ENCODE measurements at regions not wholly inside any gene's neighbourhood (a gene's known extent, or its start where the extent isn't known, plus 50 kb on each side); places are given as distances from the start of the nearest gene placed in this dataset.

- POLR2A ChIA-PET (ENCODE audit: low non-redundant PET): no interaction called here
- intact Hi-C loops (cut with micrococcal nuclease; ENCODE audit: unreplicated experiment): no loop called here
- H3K4me3 ChIP-seq (ENCODE audit: low read depth, low read length, poor library complexity, severe bottlenecking): no peak overlapping the region
These were observed 382.6 kb upstream of the CDH20 start for GRCh38 chr18:60950634-60951033.

GRCh38 chr18:60951091-60951490 is 382.1 kb upstream of the CDH20 start:
- BruUV-seq (replicated peaks): no TSS peak
- ChIA-PET CTCF (no interaction called here), POLR2A (ENCODE audit: low non-redundant PET) (no interaction called here)
- Histone ChIP-seq H3K4me3 (ENCODE audit: low read depth, low read length, poor library complexity, severe bottlenecking) (no peak overlapping the region), H3K4me1 (ENCODE audit: insufficient read depth, low read length, poor library complexity, severe bottlenecking) (no peaks in the 10 kb centered on the region), H3K27ac (ENCODE audit: low read depth, low read length, poor library complexity, severe bottlenecking) (no peak overlapping the region), H3K27me3 (replicated peaks; ENCODE audit: insufficient read depth, low read depth, low read length, poor library complexity) (no peaks in the 10 kb centered on the region), H3K9me3 (ENCODE audit: low read depth, low read length, poor library complexity, severe bottlenecking) (no peaks in the 10 kb centered on the region), H3K36me3 (ENCODE audit: insufficient read depth, low read length, poor library complexity, severe bottlenecking) (no peaks in the 10 kb centered on the region)
- TF ChIP-seq EZH2 (IDR thresholded peaks at IDR 0.05; ENCODE audit: borderline replicate concordance, low read depth, low read length, poor library complexity, severe bottlenecking): no peak
- TF ChIP-seq, protein P1, sequence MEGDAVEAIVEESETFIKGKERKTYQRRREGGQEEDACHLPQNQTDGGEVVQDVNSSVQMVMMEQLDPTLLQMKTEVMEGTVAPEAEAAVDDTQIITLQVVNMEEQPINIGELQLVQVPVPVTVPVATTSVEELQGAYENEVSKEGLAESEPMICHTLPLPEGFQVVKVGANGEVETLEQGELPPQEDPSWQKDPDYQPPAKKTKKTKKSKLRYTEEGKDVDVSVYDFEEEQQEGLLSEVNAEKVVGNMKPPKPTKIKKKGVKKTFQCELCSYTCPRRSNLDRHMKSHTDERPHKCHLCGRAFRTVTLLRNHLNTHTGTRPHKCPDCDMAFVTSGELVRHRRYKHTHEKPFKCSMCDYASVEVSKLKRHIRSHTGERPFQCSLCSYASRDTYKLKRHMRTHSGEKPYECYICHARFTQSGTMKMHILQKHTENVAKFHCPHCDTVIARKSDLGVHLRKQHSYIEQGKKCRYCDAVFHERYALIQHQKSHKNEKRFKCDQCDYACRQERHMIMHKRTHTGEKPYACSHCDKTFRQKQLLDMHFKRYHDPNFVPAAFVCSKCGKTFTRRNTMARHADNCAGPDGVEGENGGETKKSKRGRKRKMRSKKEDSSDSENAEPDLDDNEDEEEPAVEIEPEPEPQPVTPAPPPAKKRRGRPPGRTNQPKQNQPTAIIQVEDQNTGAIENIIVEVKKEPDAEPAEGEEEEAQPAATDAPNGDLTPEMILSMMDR (conservative IDR thresholded peaks at IDR 0.05; ENCODE audit: low read depth, low read length): no peak
- intact Hi-C loops (cut with micrococcal nuclease; ENCODE audit: unreplicated experiment): no loop called here
- no peak for DNase-seq (ENCODE audit: low spot score)

More at GRCh38 chr18:60950634-60951033, 382.6 kb upstream of the CDH20 start:
- no peaks in the 10 kb centered on the region for H3K27me3 ChIP-seq (replicated peaks; ENCODE audit: insufficient read depth, low read depth, low read length, poor library complexity)
- no peaks in the 10 kb centered on the region for H3K4me1 ChIP-seq (ENCODE audit: insufficient read depth, low read length, poor library complexity, severe bottlenecking)
- H3K36me3 ChIP-seq (ENCODE audit: insufficient read depth, low read length, poor library complexity, severe bottlenecking): no peaks in the 10 kb centered on the region
- H3K27ac ChIP-seq (ENCODE audit: low read depth, low read length, poor library complexity, severe bottlenecking): no peak overlapping the region
- no TSS peak for BruUV-seq (replicated peaks)
- H3K9me3 ChIP-seq (ENCODE audit: low read depth, low read length, poor library complexity, severe bottlenecking): no peaks in the 10 kb centered on the region
- no peak for TF ChIP-seq EZH2 (IDR thresholded peaks at IDR 0.05; ENCODE audit: borderline replicate concordance, low read depth, low read length, poor library complexity, severe bottlenecking)
- TF ChIP-seq, protein P1 (conservative IDR thresholded peaks at IDR 0.05; ENCODE audit: low read depth, low read length): no peak
- no peak for DNase-seq (ENCODE audit: low spot score)
- CTCF ChIA-PET: no interaction called here

DNA sequence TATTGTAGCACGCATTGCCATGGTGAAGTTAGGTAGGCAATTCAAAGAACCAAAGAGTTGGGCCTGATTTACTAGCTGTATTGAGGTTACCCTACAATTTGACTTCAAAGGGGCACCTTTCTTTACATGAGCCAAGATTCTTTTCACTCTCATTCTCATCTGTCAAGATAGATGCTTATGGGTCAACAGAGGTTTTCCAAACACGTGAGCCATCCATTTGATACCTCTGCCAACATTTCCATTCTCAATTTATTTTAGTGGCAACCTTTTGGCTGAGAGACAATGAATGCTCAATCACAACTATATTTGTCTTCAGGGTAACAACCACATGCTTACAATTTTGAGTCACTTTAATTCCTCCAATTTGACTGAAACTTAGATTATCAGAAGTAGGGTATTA is 370.6 kb upstream of the CDH20 start:
- POLR2A ChIA-PET (ENCODE audit: low non-redundant PET): no interaction called here
- H3K27ac ChIP-seq (ENCODE audit: low read depth, low read length, poor library complexity, severe bottlenecking): no peak overlapping the region
- BruUV-seq (replicated peaks): no TSS peak
- no peak for DNase-seq (ENCODE audit: low spot score)
- intact Hi-C loops (cut with micrococcal nuclease; ENCODE audit: unreplicated experiment): no loop called here
- TF ChIP-seq EZH2 (IDR thresholded peaks at IDR 0.05; ENCODE audit: borderline replicate concordance, low read depth, low read length, poor library complexity, severe bottlenecking): no peak
- TF ChIP-seq, protein P1 (conservative IDR thresholded peaks at IDR 0.05; ENCODE audit: low read depth, low read length): no peak
- CTCF ChIA-PET: no interaction called here
- no peaks in the 10 kb centered on the region for H3K9me3 ChIP-seq (ENCODE audit: low read depth, low read length, poor library complexity, severe bottlenecking)
- H3K27me3 ChIP-seq (replicated peaks; ENCODE audit: insufficient read depth, low read depth, low read length, poor library complexity): no peaks in the 10 kb centered on the region
- no peak overlapping the region for H3K4me3 ChIP-seq (ENCODE audit: low read depth, low read length, poor library complexity, severe bottlenecking)
- no peaks in the 10 kb centered on the region for H3K4me1 ChIP-seq (ENCODE audit: insufficient read depth, low read length, poor library complexity, severe bottlenecking)
- no peaks in the 10 kb centered on the region for H3K36me3 ChIP-seq (ENCODE audit: insufficient read depth, low read length, poor library complexity, severe bottlenecking)

All from A673 (cell line).